ENCODE measurements at regions not wholly inside any gene's neighbourhood (a gene's known extent, or its start where the extent isn't known, plus 50 kb on each side); places are given as distances from the start of the nearest gene placed in this dataset.

GRCh38 chr18:29218091-29218490 lies 1041.2 kb upstream of the CDH2 start:
- no peak for TF ChIP-seq EZH2 (IDR thresholded peaks at IDR 0.05; ENCODE audit: borderline replicate concordance, low read length)
- TF ChIP-seq CTCF (conservative IDR thresholded peaks at IDR 0.05 in 1 of 2, IDR thresholded peaks at IDR 0.05 in 1 of 2; ENCODE audit: extremely low read depth in 1 of 2, insufficient read depth in 1 of 2, low read depth in 1 of 2, low read length in 2 of 2), result no peak

Measured in mammary epithelial cell (primary cell).